ENCODE measurements at regions not wholly inside any gene's neighbourhood (a gene's known extent, or its start where the extent isn't known, plus 50 kb on each side); places are given as distances from the start of the nearest gene placed in this dataset.
"Not testable (repeated sequence)": the region's sequence is repeated elsewhere in the genome, so short reads cannot be mapped to it uniquely, and the experiment has no call there.

DNA sequence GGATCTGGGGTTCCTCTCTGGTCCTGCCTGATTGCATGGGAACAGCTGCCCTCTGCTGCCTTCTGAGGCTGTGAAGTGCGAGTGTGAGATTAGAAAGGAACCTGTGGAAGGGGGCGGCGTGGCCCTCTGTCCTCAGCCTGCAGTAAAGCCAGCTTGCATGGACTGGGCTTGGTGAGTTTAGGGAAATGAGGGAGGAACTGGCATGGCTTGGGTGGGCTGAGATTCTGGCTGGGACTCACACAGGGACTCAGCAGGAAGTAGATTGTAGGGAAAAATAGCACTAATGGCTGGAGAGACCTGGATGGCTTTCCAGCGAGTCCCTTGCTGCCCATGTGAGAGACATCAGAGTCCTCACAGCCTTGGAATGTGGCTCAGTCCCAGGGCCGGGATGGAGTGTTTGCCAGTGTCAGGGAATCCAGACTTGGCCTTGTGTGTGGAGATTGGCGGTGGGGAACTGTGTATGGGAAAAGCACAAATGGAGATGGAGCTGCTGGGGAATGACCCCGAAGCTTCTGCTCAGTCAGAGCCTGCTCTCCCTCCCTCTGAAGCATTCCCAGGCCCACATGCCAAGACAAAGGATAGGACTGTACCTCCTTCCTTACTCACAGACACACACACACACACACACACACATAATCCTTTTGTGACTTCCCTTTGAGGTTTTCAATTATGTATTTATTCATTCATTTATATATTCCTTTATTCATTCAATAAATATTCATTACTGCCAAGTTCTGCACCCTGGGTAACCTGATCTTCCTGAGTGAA is 115.4 kb downstream of the ACAA2 start:
- DNase-seq: no peak
- peak; percentile 39 for ATAC-seq
- intact Hi-C loops (cut with DNase I, micrococcal nuclease): no loop called here

DNA sequence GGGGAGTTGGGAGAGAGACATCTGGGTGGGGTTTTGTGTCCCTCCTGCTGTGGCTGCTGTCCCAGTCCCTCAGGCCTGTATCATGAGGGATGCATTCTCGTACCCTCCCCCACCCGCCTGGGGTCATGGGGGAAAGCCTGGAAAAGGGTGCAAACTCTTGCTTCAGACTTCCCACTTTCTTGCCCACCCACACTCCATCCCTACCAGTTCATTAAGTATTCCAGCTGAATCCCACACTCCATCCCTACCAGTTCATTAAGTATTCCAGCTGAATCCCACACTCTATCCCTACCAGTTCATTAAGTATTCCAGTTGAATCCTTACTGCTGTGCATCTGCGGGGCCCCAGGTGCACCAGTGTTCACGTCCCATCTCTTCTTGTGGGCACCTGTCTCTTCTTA is 116.3 kb downstream of the ACAA2 start:
- intact Hi-C loops (cut with DNase I, micrococcal nuclease): no loop called here
- DNase-seq: no peak
- no peak for ATAC-seq

DNA sequence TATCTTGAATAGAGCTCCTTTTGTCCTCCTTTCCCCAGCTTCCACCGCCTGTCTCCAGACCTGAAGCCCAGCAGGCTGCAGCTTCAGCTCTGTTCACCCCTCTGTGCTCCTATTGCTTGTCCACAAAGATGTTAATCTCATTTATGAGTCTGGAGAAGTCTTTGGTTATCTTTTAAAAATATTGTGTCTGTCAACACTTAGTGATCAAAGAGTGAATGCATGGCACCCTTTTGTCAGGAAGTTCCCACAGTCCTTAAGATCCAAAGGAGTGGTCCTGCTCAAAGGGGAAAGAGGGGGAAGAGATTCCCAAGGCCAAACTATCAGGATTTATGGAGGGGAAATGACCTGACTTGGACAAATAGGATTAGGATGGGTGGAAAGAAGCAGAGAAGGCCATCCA is 118.9 kb downstream of the ACAA2 start:
- intact Hi-C loops (cut with DNase I, micrococcal nuclease): no loop called here
- no peak for ATAC-seq
- DNase-seq: no peak

- intact Hi-C loops (cut with DNase I, micrococcal nuclease): no loop called here
- no peak for ATAC-seq
- no peak for DNase-seq
Observed at GRCh38 chr18:49693717-49694005, 119.7 kb downstream of the ACAA2 start.

- ATAC-seq: no peak
- intact Hi-C loops (cut with DNase I, micrococcal nuclease): no loop called here
- DNase-seq: no peak
Observed at GRCh38 chr18:49692906-49693716, 120.2 kb downstream of the ACAA2 start.

- DNase-seq: no peak
- no peak for ATAC-seq
- intact Hi-C loops (cut with DNase I, micrococcal nuclease): no loop called here
Observed at GRCh38 chr18:49691177-49691608, 122.1 kb downstream of the ACAA2 start.

- no peak for DNase-seq
- intact Hi-C loops (cut with DNase I, micrococcal nuclease): no loop called here
- no peak for ATAC-seq
Observed at GRCh38 chr18:49690312-49690711, 123.0 kb downstream of the ACAA2 start.

GRCh38 chr18:49685231-49685942 is 123.5 kb downstream of the LIPG start:
- ATAC-seq: peak; percentile 45
- no peak for DNase-seq
- intact Hi-C loops (cut with DNase I, micrococcal nuclease): no loop called here

DNA sequence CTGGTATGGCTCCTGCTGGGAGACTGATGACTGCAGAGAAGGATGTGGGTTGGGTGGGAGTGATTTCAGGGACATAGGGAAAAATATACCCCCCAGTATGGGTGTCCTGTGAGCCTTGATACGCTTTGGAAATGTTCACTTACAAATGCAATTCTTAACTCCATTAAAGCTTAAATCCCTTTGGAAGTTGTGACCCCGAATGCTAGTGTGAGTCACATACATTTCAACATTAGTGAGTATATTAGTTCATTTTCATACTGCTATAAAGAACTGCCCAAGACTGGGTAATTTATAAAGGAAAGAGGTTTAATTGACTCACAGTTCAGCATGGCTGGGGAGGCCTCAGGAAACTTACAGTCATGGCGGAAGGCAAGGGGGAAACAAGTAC is 120.9 kb downstream of the LIPG start:
- DNase-seq; intact Hi-C loops (cut with DNase I, micrococcal nuclease); ATAC-seq: not testable (repeated sequence)

GRCh38 chr18:49682173-49682802 is 120.4 kb downstream of the LIPG start:
- intact Hi-C loops (cut with DNase I, micrococcal nuclease): no loop called here
- DNase-seq (no peak), ATAC-seq (no peak)

DNA sequence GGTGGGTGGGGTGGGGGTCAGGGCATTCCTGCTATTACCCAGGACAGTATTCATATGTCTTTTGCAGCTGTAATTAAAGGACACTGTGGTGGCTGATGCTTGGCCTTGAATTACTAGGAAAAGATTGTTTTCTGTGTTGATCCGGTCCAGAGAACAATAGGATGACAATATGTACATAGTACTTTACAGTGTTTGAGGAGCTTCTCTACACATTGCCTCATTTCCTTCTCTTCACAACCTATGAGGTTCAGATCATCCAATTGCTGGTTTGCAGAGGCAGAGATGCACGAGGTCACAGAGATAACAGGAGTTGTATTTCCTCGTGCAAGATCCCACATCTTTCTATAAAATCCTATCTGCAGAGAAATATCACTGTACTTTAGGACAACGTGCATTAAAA is 119.5 kb downstream of the LIPG start:
- ATAC-seq: peak; percentile 71
- intact Hi-C loops (cut with DNase I, micrococcal nuclease): no loop called here
- no peak for DNase-seq

- no peak for DNase-seq
- no peak for ATAC-seq
- intact Hi-C loops (cut with DNase I, micrococcal nuclease): no loop called here
Observed at GRCh38 chr18:49678440-49678839, 116.6 kb downstream of the LIPG start.

DNA sequence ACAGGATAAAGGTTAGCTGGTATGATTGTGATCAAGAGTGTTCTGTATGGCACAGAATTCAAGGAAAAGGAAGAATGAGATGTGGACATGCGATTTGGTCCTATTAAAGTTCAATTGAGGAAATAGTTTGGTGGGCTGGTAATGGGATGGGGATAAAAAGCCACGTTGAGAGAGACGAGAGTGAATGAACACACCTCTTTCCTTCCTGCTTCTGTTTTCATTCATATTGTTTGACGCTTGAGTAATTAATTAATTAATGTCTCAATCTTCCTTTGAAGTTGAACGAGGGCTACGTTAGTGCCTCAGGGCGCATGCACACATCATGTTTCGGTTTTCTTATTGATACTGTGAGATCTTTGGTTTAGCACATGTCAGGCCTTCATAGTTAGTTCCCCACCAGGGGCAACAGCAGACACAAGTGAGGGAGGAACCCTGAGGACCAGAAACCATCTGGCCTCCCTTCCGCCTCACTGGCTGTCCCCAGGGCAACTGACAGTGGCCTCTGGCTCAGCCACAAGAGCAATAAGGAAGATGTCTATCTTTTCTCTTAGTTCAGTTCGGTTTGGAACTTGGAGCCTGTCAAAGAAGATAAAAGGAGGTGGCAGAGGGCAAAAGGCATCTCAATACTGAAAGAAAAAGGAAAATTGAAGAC is 116.0 kb downstream of the LIPG start:
- intact Hi-C loops (cut with DNase I, micrococcal nuclease): no loop called here
- DNase-seq: peak; percentile 38 to 64
- ATAC-seq: peak; percentile 93

GRCh38 chr18:49677081-49677480 is 115.2 kb downstream of the LIPG start:
- ATAC-seq (no peak), DNase-seq (no peak)
- intact Hi-C loops (cut with DNase I, micrococcal nuclease): no loop called here

GRCh38 chr18:49673281-49673680 is 111.4 kb downstream of the LIPG start:
- ATAC-seq (no peak), DNase-seq (no peak)
- intact Hi-C loops (cut with DNase I, micrococcal nuclease): no loop called here

- no peak for DNase-seq
- intact Hi-C loops (cut with DNase I, micrococcal nuclease): no loop called here
- ATAC-seq: no peak
Observed at GRCh38 chr18:49672853-49673252, 111.0 kb downstream of the LIPG start.

DNA sequence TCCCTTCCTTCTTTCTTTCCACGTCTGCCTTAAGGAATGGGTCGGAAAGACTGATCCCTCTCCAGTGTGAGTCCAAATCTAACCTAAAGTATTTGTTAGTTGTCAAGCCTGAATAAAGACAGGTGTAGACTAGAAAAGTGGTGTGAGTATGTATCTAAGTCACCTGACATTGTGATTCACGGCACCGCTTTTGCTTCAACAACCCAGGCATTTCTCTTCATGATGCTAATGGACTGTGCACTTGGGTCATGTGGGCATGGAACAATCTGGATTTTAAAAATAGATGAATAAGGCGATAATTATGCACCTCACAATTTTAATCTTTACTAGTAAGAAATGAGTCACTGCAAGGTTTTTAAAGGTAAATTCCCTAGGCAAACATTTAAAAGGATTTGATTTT is 107.5 kb downstream of the LIPG start:
- intact Hi-C loops (cut with DNase I, micrococcal nuclease): no loop called here
- no peak for DNase-seq
- ATAC-seq: no peak

GRCh38 chr18:49668574-49669275 is 106.9 kb downstream of the LIPG start:
- ATAC-seq (peak; percentile 30), DNase-seq (peak; percentile 31)
- intact Hi-C loops (cut with DNase I, micrococcal nuclease): no loop called here
